Fibroblast of lung (primary cell): ENCODE measurements at regions not wholly inside any gene's neighbourhood (a gene's known extent, or its start where the extent isn't known, plus 50 kb on each side); places are given as distances from the start of the nearest gene placed in this dataset.

Experiments
- CTCF ChIP-seq, 2 donors: IDR thresholded peaks in 1 of 2; conservative IDR thresholded peaks in 1 of 2; 1 replicate in 1 of 2; 2 replicates in 1 of 2; pipeline ENCODE4 v1.5.1; 2011 to 2012; ENCODE audit warnings: low read length in 2 of 2, control low read depth in 1 of 2, inconsistent platforms in 1 of 2, low read depth in 1 of 2, mild to moderate bottlenecking in 1 of 2
- EZH2 ChIP-seq: IDR thresholded peaks from 2 replicates; pipeline ENCODE4 v1.5.1; 2012; ENCODE audit warnings: low read length, control low read depth, mild to moderate bottlenecking; ENCODE audit errors: missing control alignments

GRCh38 chr4:147182041-147182440 is 236.4 kb upstream of the TTC29 start:
- no peak for TF ChIP-seq CTCF (conservative IDR thresholded peaks at IDR 0.05 in 1 of 2, IDR thresholded peaks at IDR 0.05 in 1 of 2; ENCODE audit: low read depth in 1 of 2, low read length in 2 of 2)
- no peak for TF ChIP-seq EZH2
